ENCODE measurements at regions not wholly inside any gene's neighbourhood (a gene's known extent, or its start where the extent isn't known, plus 50 kb on each side); places are given as distances from the start of the nearest gene placed in this dataset.

DNA sequence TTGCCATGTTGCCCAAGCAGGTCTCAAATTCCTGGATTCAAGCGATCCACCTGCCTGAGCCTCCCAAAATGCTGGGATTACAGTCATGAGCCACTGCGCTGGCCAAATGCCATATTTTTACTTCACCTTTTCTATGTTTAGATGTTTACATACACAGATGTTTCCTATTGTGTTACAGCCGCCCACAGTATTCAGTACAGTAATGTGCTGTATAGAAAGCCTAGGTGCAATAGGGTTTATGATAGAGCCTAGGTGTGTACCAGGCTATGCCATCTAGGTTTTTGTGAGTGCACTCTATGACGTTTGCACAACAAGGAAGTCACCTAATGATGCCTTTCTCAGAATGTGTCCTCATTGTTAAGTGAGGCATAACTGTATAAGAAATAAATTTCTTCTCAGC, 153.4 kb downstream of the CHRM3 start:
- no peak for DNase-seq (ENCODE audit: low spot score)
- ChIA-PET CTCF (ENCODE audit: unreplicated experiment) (no interaction called here), POLR2A (interaction anchor here (0.6 kb wide), 1 partner anchor 14 kb away, joined by 5 read pairs; no protein-coding TSS in a partner anchor)
- H3K4me1 ChIP-seq (ENCODE audit: insufficient read depth, low read length, poor library complexity, severe bottlenecking), result no peaks in the 10 kb centered on the region
- H3K9me3 ChIP-seq (ENCODE audit: low read length), result no peaks in the 10 kb centered on the region; the same call in 1 of the 2 replicates
- H3K4me3 ChIP-seq (ENCODE audit: low read depth, low read length, poor library complexity, severe bottlenecking), result no peak overlapping the region
- no peak overlapping the region for H3K27ac ChIP-seq (ENCODE audit: low read depth, low read length, poor library complexity, severe bottlenecking)
- no peaks in the 10 kb centered on the region for H3K9me2 ChIP-seq (ENCODE audit: insufficient read depth, low read length)
- TF ChIP-seq, protein P1, sequence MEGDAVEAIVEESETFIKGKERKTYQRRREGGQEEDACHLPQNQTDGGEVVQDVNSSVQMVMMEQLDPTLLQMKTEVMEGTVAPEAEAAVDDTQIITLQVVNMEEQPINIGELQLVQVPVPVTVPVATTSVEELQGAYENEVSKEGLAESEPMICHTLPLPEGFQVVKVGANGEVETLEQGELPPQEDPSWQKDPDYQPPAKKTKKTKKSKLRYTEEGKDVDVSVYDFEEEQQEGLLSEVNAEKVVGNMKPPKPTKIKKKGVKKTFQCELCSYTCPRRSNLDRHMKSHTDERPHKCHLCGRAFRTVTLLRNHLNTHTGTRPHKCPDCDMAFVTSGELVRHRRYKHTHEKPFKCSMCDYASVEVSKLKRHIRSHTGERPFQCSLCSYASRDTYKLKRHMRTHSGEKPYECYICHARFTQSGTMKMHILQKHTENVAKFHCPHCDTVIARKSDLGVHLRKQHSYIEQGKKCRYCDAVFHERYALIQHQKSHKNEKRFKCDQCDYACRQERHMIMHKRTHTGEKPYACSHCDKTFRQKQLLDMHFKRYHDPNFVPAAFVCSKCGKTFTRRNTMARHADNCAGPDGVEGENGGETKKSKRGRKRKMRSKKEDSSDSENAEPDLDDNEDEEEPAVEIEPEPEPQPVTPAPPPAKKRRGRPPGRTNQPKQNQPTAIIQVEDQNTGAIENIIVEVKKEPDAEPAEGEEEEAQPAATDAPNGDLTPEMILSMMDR (conservative IDR thresholded peaks at IDR 0.05; ENCODE audit: low read length), result no peak
- no peak for TF ChIP-seq EZH2phosphoT487 (IDR thresholded peaks at IDR 0.05; ENCODE audit: borderline replicate concordance, low read depth, low read length)
- intact Hi-C loops (cut with micrococcal nuclease; ENCODE audit: unreplicated experiment), result no loop called here
- H3K36me3 ChIP-seq (ENCODE audit: insufficient read depth, low read length), result no peaks in the 10 kb centered on the region
- H4K20me1 ChIP-seq (ENCODE audit: insufficient read depth, low read length), result no peaks in the 10 kb centered on the region
- H2AFZ ChIP-seq (ENCODE audit: low read length), result no peak overlapping the region
- BruUV-seq (replicated peaks), result no TSS peak
- H3K4me2 ChIP-seq (ENCODE audit: low read length), result no peak overlapping the region
- no peaks in the 10 kb centered on the region for H3K79me2 ChIP-seq (ENCODE audit: insufficient read depth, low read depth, low read length)

DNA sequence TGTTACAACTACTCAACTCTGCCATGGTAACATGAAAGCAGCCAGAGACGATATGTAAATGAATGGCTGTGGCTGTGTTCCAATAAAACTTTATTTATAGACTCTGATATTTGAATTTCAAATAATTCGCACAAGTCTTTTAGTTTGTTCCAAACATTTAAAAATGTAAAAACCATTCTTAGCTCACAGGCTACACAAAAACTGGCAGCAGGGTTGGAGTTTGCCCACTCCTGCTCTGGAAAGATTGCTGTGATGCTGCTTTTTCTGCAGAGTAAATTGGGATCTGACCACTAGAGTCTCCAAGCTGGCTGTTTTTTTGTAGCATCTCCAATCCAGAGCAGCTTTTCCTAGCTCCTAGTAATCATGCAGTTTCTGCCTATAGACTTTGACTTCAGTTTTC, 157.5 kb downstream of the CHRM3 start:
- CTCF ChIA-PET (ENCODE audit: unreplicated experiment), result no interaction called here
- H3K9me3 ChIP-seq (ENCODE audit: low read length), result no peaks in the 10 kb centered on the region; the same call in 1 of the 2 replicates
- no peak overlapping the region for H3K27ac ChIP-seq (ENCODE audit: low read depth, low read length, poor library complexity, severe bottlenecking)
- intact Hi-C loops (cut with micrococcal nuclease; ENCODE audit: unreplicated experiment), result no loop called here
- no peaks in the 10 kb centered on the region for H3K36me3 ChIP-seq (ENCODE audit: insufficient read depth, low read length)
- H2AFZ ChIP-seq (ENCODE audit: low read length), result no peak overlapping the region
- no peak overlapping the region for H3K4me3 ChIP-seq (ENCODE audit: low read depth, low read length, poor library complexity, severe bottlenecking)
- H3K9me2 ChIP-seq (ENCODE audit: insufficient read depth, low read length), result no peaks in the 10 kb centered on the region
- POLR2A ChIA-PET, result interaction anchor here (0.6 kb wide), 1 partner anchor 60 kb away, joined by 3 read pairs; no protein-coding TSS in a partner anchor
- no peaks in the 10 kb centered on the region for H4K20me1 ChIP-seq (ENCODE audit: insufficient read depth, low read length)
- H3K4me1 ChIP-seq (ENCODE audit: insufficient read depth, low read length, poor library complexity, severe bottlenecking), result no peaks in the 10 kb centered on the region
- no peak for DNase-seq (ENCODE audit: low spot score)
- no TSS peak for BruUV-seq (replicated peaks)
- no peak overlapping the region for H3K4me2 ChIP-seq (ENCODE audit: low read length)
- no peaks in the 10 kb centered on the region for H3K79me2 ChIP-seq (ENCODE audit: insufficient read depth, low read depth, low read length)
- no peak for TF ChIP-seq EZH2phosphoT487 (IDR thresholded peaks at IDR 0.05; ENCODE audit: borderline replicate concordance, low read depth, low read length)
- TF ChIP-seq, protein P1 (conservative IDR thresholded peaks at IDR 0.05; ENCODE audit: low read length), result no peak

DNA sequence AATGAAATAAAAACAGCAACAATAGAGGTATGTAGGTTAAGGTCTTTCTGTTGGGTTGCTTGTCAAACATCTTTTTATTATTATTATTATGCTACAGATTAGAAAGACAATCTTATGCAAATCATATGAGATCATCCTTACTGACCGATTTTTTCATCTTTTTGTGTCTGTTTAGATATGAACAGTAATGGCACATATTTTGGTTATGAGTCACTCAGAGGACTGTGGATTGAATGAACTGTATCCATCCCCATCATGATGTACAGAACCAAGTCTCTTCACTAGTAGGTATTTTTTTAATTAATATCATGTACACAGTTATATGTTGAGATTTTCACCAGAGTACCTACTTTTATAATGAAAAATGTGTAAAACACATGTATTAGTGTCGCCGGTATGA, 159.1 kb downstream of the CHRM3 start:
- no peaks in the 10 kb centered on the region; the same call in 1 of the 2 replicates for H3K9me3 ChIP-seq (ENCODE audit: low read length)
- no peaks in the 10 kb centered on the region for H3K9me2 ChIP-seq (ENCODE audit: insufficient read depth, low read length)
- H3K79me2 ChIP-seq (ENCODE audit: insufficient read depth, low read depth, low read length), result no peaks in the 10 kb centered on the region
- no TSS peak for BruUV-seq (replicated peaks)
- H3K36me3 ChIP-seq (ENCODE audit: insufficient read depth, low read length), result no peaks in the 10 kb centered on the region
- no peaks in the 10 kb centered on the region for H3K4me1 ChIP-seq (ENCODE audit: insufficient read depth, low read length, poor library complexity, severe bottlenecking)
- H4K20me1 ChIP-seq (ENCODE audit: insufficient read depth, low read length), result no peaks in the 10 kb centered on the region
- H3K4me2 ChIP-seq (ENCODE audit: low read length), result no peak overlapping the region
- DNase-seq (ENCODE audit: low spot score), result no peak
- intact Hi-C loops (cut with micrococcal nuclease; ENCODE audit: unreplicated experiment), result no loop called here
- TF ChIP-seq, protein P1 (conservative IDR thresholded peaks at IDR 0.05; ENCODE audit: low read length), result no peak
- TF ChIP-seq EZH2phosphoT487 (IDR thresholded peaks at IDR 0.05; ENCODE audit: borderline replicate concordance, low read depth, low read length), result no peak
- CTCF ChIA-PET (ENCODE audit: unreplicated experiment), result no interaction called here
- H3K27ac ChIP-seq (ENCODE audit: low read depth, low read length, poor library complexity, severe bottlenecking), result no peak overlapping the region
- no peak overlapping the region for H2AFZ ChIP-seq (ENCODE audit: low read length)
- POLR2A ChIA-PET, result no interaction called here
- no peak overlapping the region for H3K4me3 ChIP-seq (ENCODE audit: low read depth, low read length, poor library complexity, severe bottlenecking)

Measured in OCI-LY7 (cell line).